Thoracic aorta (tissue), 2 donors: ENCODE measurements at regions not wholly inside any gene's neighbourhood (a gene's known extent, or its start where the extent isn't known, plus 50 kb on each side); places are given as distances from the start of the nearest gene placed in this dataset.

Experiments
- ATAC-seq: fragments of 150-250 bp; one replicate; pipeline ENCODE4 v1.8.0; 2017; ENCODE audit warnings: low read depth; ENCODE audit not compliant: insufficient number of reproducible peaks, low FRiP score
- DNase-seq: peaks from one replicate; pipeline ENCODE4 v3.0.0-alpha.2; 2020; ENCODE audit warnings: low spot score
- H3K27ac ChIP-seq, 2 donors: fragments of 200-600 bp; sonication (generic); 1 replicate in 1 of 2; 2 replicates in 1 of 2; pipeline ENCODE4 v1.5.1; 2016; ENCODE audit warnings: mild to moderate bottlenecking in 2 of 2, moderate library complexity in 2 of 2
- H3K27me3 ChIP-seq: fragments of 200-600 bp; sonication (generic); replicated peaks from 2 replicates; pipeline ENCODE4 v1.6.0; 2016; ENCODE audit warnings: mild to moderate bottlenecking; ENCODE audit not compliant: insufficient read depth
- H3K36me3 ChIP-seq: fragments of 200-600 bp; sonication (generic); one replicate; pipeline ENCODE4 v1.5.1; 2016
- H3K4me1 ChIP-seq, 2 donors: fragments of 200-600 bp; sonication (generic); 1 replicate in 1 of 2; 2 replicates in 1 of 2; pipeline versions ENCODE4 v1.5.1 to v1.6.0; 2016; ENCODE audit warnings: low read depth in 2 of 2, mild to moderate bottlenecking in 1 of 2; ENCODE audit not compliant: control insufficient read depth in 1 of 2
- H3K4me3 ChIP-seq: fragments of 200-600 bp; sonication (generic); 2 replicates; pipeline ENCODE4 v1.5.1; 2016; ENCODE audit warnings: mild to moderate bottlenecking
- H3K9me3 ChIP-seq: fragments of 200-600 bp; sonication (generic); 2 replicates; pipeline ENCODE4 v1.5.1; 2016
- CTCF ChIP-seq: fragments of 200-600 bp; sonication (generic); IDR thresholded peaks from one replicate; pipeline ENCODE4 v1.5.1; 2019; ENCODE audit warnings: antibody characterized with exemption

- Histone ChIP-seq H3K36me3 (no peaks in the 10 kb centered on the region), H3K4me3 (no peak overlapping the region), H3K9me3 (no peaks in the 10 kb centered on the region), H3K4me1 (no peaks in the 10 kb centered on the region), H3K27me3 (no peaks in the 10 kb centered on the region), H3K27ac (no peak overlapping the region)
- ATAC-seq = no peak
- DNase-seq = no peak
- no peak for TF ChIP-seq CTCF
Observed at GRCh38 chr5:167155387-167156005, 1135.9 kb upstream of the WWC1 start.

- Histone ChIP-seq H3K27me3 (no peaks in the 10 kb centered on the region), H3K36me3 (no peaks in the 10 kb centered on the region), H3K4me1 (no peaks in the 10 kb centered on the region), H3K27ac (no peak overlapping the region), H3K9me3 (no peaks in the 10 kb centered on the region), H3K4me3 (no peak overlapping the region)
- no peak for TF ChIP-seq CTCF
- no peak for DNase-seq
- ATAC-seq = no peak
Observed at GRCh38 chr5:167156446-167156845, 1135.0 kb upstream of the WWC1 start.

GRCh38 chr5:167158588-167158987 is 1132.9 kb upstream of the WWC1 start:
- Histone ChIP-seq H3K4me3 (no peak overlapping the region), H3K9me3 (no peaks in the 10 kb centered on the region), H3K27me3 (no peaks in the 10 kb centered on the region), H3K36me3 (no peaks in the 10 kb centered on the region), H3K4me1 (no peaks in the 10 kb centered on the region), H3K27ac (no peak overlapping the region)
- ATAC-seq (no peak), DNase-seq (no peak)
- TF ChIP-seq CTCF = no peak

- Histone ChIP-seq H3K4me1 (no peaks in the 10 kb centered on the region), H3K27me3 (no peaks in the 10 kb centered on the region), H3K27ac (no peak overlapping the region), H3K36me3 (no peaks in the 10 kb centered on the region), H3K4me3 (no peak overlapping the region), H3K9me3 (no peaks in the 10 kb centered on the region)
- DNase-seq (no peak), ATAC-seq (no peak)
- TF ChIP-seq CTCF = no peak
Observed at GRCh38 chr5:167160388-167160787, 1131.1 kb upstream of the WWC1 start.

GRCh38 chr5:167166696-167167095 is 1124.7 kb upstream of the WWC1 start:
- Histone ChIP-seq H3K4me1 (no peaks in the 10 kb centered on the region), H3K36me3 (no peaks in the 10 kb centered on the region), H3K27me3 (no peaks in the 10 kb centered on the region), H3K9me3 (no peaks in the 10 kb centered on the region), H3K4me3 (no peak overlapping the region), H3K27ac (no peak overlapping the region)
- TF ChIP-seq CTCF = no peak
- ATAC-seq (no peak), DNase-seq (no peak)
